Umbilical cord (tissue), 1 donor: ENCODE measurements at regions not wholly inside any gene's neighbourhood (a gene's known extent, or its start where the extent isn't known, plus 50 kb on each side); places are given as distances from the start of the nearest gene placed in this dataset.
A peak's percentile ranks its signal among the peaks of the same experiment; 100 is the strongest.

Experiments
- DNase-seq: peaks from one replicate; pipeline ENCODE4 v3.0.0-alpha.2; 2015; ENCODE audit warnings: low spot score

DNA sequence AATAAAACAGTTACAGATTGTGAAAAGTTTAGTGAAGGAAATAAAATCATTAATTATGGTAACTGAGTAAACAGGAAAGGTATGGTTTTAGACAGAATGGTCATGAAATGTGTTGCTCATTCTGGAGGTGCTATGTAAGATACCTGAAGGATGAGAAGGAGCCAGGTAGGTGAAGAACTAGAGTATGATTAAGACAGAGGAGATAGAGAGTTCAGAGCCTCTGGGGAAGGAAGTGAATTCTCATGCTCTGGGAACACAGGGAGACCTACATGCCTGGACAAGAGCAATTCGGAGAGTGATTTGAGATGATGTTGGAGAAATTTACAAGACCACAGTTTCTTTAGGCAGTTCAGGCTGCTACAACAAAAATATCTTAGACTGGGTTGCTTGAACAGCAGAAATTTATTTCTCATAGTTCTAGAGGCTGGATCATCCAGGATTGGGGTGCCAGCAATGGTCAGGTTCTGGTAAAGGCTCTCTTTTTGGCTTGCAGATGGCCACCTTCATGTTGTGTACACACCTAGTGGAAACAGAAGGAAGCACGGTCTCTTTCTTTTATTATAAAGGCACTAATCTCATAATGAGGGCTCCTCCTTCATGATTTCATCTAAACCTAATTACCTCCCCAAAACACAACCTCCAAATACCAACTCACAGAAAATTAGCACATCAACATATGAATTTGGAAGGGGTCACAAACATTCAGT, 1416.1 kb downstream of the PCDH7 start:
- DNase-seq, result no peak

GRCh38 chr4:32140636-32141035, 1420.5 kb downstream of the PCDH7 start:
- DNase-seq, result peak; percentile 24

- no peak for DNase-seq
Observed at GRCh38 chr4:32142075-32142474, 1421.9 kb downstream of the PCDH7 start.

DNA sequence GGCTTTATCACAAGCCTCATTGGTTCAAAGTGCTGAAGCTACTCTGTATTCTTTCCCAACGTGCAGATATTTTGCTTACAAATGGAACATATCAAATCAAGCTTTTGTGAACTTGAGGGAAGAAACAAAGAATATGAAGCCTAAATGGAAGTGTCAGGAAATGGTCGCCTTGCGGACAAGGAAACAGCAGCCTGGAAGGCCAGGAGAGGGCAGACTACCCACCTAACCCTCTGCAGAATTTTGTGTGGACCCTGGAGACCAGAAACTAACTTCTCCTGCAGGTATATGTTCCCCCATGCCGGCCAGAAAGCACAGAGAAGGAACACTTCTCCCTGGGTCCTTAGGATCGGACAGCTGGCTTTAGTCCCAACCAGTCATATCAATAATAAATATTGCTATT, 1425.8 kb downstream of the PCDH7 start:
- no peak for DNase-seq

DNA sequence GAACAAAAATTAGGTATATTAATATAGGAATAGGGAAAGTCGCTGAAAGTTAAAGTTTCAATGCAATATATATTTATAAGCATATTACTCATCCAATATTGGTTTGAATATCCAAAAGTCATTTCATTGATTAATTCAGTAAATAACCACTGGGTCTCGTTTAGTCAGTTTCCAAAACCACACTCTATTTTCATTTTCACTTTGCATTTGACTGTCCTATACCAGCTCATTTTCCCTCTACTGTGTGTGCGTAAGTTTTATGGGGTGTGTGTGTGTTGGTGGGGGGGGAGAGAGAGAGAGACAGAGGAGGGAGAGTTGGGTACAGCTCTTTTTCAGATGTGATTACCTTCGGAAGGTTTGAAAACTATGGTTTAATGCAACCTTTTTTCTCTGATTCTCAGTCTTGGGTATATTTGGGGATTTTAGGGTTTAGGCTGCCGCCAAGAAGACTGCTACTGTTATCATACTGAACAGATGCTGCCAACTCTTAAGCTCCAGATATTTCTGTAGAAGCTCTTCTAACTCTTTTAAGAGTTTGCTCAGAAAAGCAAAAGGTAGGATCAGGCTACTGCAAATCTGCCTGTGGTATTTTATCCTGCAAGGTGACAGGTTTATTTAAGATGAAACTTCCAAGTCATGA, 1427.4 kb downstream of the PCDH7 start:
- DNase-seq, result peak; percentile 84

DNA sequence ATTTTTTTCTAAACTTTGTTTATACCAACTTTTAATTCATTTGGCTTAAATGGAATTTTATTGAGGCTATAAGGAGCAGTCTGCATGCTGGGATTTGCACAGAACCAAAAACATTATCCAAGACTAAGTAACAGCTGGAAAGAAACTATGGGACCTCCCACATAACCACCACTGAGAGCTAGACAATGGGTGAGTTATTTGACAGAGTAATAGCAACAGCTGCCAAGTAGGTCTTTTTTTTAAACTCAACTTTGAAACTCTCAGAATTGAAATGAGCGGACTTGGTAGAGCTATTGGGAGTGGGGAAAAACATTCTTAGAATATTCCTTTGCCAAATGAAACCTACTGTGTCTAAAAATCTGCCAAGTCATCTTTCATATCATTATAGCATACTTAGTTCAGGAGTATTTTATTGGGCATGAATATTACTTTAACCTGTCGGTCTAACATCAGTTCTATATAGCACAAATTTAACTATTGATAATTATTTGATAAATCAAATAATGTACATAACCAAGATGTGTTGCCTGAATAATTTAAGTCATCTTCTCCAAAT, 1428.0 kb downstream of the PCDH7 start:
- peak; percentile 77 for DNase-seq

- no peak for DNase-seq
Observed at GRCh38 chr4:32158961-32159360, 1438.8 kb downstream of the PCDH7 start.

GRCh38 chr4:32161392-32161791, 1441.2 kb downstream of the PCDH7 start:
- peak; percentile 30 for DNase-seq

GRCh38 chr4:32163125-32163524, 1443.0 kb downstream of the PCDH7 start:
- DNase-seq, result no peak

DNA sequence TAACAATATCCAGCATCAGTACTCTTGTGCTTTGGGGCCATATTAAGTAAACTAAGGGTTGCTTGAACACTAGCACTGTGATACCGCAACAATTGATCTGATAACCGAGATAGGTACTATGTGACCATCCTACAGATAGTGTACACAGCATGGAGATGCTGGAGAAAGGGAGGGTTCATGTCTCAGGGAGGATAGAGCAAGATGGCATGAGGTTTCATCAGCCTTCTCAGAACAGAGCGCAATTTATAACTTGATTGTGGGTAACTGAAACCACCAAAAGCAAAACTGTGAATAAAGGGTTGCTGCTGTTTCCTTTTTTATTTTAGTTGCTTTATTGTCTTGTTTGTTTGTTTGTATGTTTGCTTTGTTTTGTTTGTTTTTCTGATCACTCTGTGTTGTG, 1449.7 kb downstream of the PCDH7 start:
- no peak for DNase-seq

GRCh38 chr4:32172086-32172485, 1451.9 kb downstream of the PCDH7 start:
- no peak for DNase-seq

DNA sequence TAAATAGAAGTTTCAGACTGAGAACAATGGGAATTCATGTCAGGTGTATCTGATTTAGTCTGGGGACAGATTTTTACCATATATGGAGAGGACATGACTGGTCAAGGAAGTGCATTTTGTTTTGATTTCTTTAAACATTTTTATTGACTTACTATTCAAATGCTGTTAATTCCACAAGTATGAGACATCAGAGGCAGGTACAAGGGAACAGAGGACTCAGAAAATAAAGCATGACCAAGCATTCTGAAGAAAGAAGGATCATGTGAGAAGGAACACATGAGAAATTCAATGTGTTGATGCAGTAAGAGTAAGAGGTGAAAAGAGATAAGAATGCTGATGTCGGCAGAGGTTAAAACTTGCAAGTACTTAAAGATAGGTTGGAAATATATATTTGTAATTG, 1452.6 kb downstream of the PCDH7 start:
- DNase-seq, result no peak

DNA sequence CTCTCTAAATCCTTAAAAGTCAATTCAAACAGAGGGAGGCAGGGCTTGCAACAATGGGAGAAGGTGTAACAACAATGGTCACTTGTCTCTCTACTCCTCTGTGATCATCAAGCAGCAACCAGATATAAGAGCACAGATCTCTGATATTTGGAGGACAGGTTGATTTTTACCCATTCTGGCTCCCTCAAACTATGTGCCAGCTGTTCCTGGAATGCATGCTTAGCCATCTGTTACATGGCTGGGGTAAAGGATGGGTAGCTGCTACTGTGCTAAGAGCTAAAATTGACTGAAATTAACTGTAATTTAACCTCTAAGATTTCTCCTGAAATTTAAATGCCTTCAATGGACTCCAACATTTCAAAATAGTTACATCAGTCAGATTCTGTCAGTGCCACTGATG, 1459.9 kb downstream of the PCDH7 start:
- no peak for DNase-seq

DNA sequence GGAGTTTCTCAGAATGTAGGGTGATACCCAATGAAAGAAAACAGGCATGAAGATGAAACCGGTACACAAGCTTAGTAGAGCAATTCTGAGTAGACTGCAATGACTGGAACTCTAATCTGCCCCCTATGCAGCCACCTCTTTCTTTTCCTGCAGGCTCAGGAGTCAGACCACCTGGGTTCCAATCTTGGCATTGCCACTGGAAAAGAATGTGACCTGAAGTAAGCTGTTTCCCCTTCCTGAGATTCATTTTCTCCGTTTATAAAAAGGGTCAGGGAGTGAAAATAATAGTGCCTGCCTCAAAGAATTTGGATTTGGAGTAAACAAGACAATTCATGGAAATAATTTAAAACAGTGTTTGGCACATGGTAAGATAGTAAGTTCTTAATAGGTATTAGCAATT, 1464.0 kb downstream of the PCDH7 start:
- no peak for DNase-seq

- no peak for DNase-seq
Observed at GRCh38 chr4:32189130-32189529, 1469.0 kb downstream of the PCDH7 start.

DNA sequence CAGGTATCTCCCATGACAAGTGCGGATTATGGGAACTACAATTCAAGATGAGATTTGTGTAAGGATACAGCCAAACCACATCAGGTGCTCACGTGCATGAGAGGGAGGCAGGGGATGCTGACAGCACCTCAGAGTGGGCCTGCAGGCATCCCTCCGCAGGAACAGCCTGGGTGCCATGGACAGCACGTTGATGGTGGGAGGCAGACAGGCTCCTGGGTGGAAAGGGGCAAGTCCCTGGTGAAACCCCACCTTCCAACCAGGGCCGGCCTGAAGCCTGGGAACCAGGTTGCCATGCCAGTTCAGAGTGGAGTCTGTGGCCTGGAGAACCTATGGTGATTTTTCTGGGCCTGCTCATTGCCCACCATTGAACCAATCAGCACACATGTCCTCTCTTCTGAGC, 1469.6 kb downstream of the PCDH7 start:
- DNase-seq, result no peak

- DNase-seq, result peak; percentile 47
Observed at GRCh38 chr4:32191961-32192360, 1471.8 kb downstream of the PCDH7 start.

DNA sequence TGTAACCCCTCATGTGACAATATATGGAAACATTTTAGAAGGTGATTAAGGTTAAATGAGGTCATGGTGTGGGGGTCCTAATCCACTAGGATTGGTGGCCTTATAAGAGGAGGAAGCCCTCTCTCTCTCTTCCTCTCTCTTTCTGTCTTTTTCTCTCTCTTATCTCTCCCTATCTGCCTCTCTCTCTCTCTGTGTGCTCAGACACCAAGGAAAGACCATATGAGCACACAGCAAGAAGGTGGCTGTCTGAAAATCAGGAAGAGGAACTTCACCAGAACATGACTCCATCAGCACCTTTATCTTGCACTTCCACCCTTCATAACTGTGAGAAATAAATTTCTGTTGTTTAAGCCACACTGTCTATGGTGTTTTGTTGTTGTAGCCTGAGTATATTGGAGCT, 1472.2 kb downstream of the PCDH7 start:
- no peak for DNase-seq

GRCh38 chr4:32192991-32193390, 1472.8 kb downstream of the PCDH7 start:
- no peak for DNase-seq

- DNase-seq, result no peak
Observed at GRCh38 chr4:32196950-32197688, 1477.0 kb downstream of the PCDH7 start.

- no peak for DNase-seq
Observed at GRCh38 chr4:32199639-32200038, 1479.5 kb downstream of the PCDH7 start.

GRCh38 chr4:32203340-32203739, 1483.2 kb downstream of the PCDH7 start:
- no peak for DNase-seq

GRCh38 chr4:32206756-32207155, 1486.6 kb downstream of the PCDH7 start:
- no peak for DNase-seq
